HepG2 (cell line): ENCODE measurements at regions not wholly inside any gene's neighbourhood (a gene's known extent, or its start where the extent isn't known, plus 50 kb on each side); places are given as distances from the start of the nearest gene placed in this dataset.

Experiments
- ATAC-seq: fragments of 200-7000 bp; cut with Tn5 transposase; 3 replicates; pipeline ENCODE4 v1.9.1; 2020; ENCODE audit warnings: mild to moderate bottlenecking, moderate library complexity
- BruUV-seq: library from RNA; stranded (reverse); fragments of 400-500 nt; replicated peaks from 2 replicates; lab custom pipeline; 2021; lab: Mats Ljungman, UMichigan
- CTCF ChIA-PET: fragments of 300-600 bp; formaldehyde crosslinking; extraction: SDS; loops from one replicate; lab custom pipeline; 2021; ENCODE audit warnings: low total read pairs, inconsistent platforms, low intra/inter-chr PET ratio; lab: Yijun Ruan, JAX
- POLR2A ChIA-PET: fragments of 350-600 bp; sonication (Branson Sonifier 250); formaldehyde crosslinking; loops from one replicate; lab custom pipeline; 2020; ENCODE audit warnings: antibody characterized with exemption, inconsistent platforms; lab: Yijun Ruan, JAX
- DNase-seq: peaks from one replicate; pipeline ENCODE4 v3.0.0-alpha.2; 2015; ENCODE audit warnings: low spot score
- FAIRE-seq: peaks from 3 replicates; lab custom pipeline; 2011; peaks lifted over from hg19 to GRCh38; lab: Jason Lieb, UNC
- H2AFZ ChIP-seq: one replicate; pipeline ENCODE4 v1.6.1; 2011; ENCODE audit warnings: low read length, inconsistent platforms
- H3K27ac ChIP-seq: fragments of 300-600 bp; 3 replicates; pipeline ENCODE4 v1.8.0; 2011; ENCODE audit warnings: mixed run types, mild to moderate bottlenecking, mixed read lengths, low read length, inconsistent platforms; ENCODE audit not compliant: insufficient read depth; ENCODE audit errors: extremely low read length
- H3K27me3 ChIP-seq, 2 experiments: fragments of 200-600 bp in 1 of 2; 2 replicates in 1 of 2; 3 replicates in 1 of 2; pipeline versions ENCODE4 v1.6.0 to v1.8.0; 2011; ENCODE audit warnings: low read length in 2 of 2, mild to moderate bottlenecking in 2 of 2, moderate library complexity in 2 of 2, inconsistent platforms in 1 of 2; ENCODE audit not compliant: insufficient read depth in 2 of 2, control insufficient read depth in 1 of 2
- H3K36me3 ChIP-seq, 2 experiments: fragments of 200-600 bp in 1 of 2; replicated peaks in 1 of 2; 2 replicates in 1 of 2; 3 replicates in 1 of 2; pipeline versions ENCODE4 v1.5.1 to v1.8.0; 2011; ENCODE audit warnings: low read length in 2 of 2, inconsistent platforms in 1 of 2; ENCODE audit not compliant: insufficient read depth in 2 of 2, control insufficient read depth in 1 of 2
- H3K4me1 ChIP-seq: 2 replicates; pipeline ENCODE4 v1.5.1; 2012; ENCODE audit warnings: low read length, inconsistent platforms; ENCODE audit not compliant: insufficient read depth
- H3K4me2 ChIP-seq: 2 replicates; pipeline ENCODE4 v1.6.0; 2011; ENCODE audit warnings: low read depth, low read length, inconsistent platforms
- H3K4me3 ChIP-seq, 3 experiments: fragments of 200-600 bp in 1 of 3; sonication (generic), shearing (Covaris generic) in 1 of 3; replicated peaks in 1 of 3; 2 replicates each; pipeline ENCODE4 v1.5.1; 2011 to 2016; ENCODE audit warnings: low read length in 3 of 3, inconsistent platforms in 2 of 3, low read depth in 2 of 3, mild to moderate bottlenecking in 2 of 3, control low read depth in 1 of 3, mixed read lengths in 1 of 3; ENCODE audit not compliant: insufficient read depth in 1 of 3
- H3K79me2 ChIP-seq: one replicate; pipeline ENCODE4 v1.6.1; 2011; ENCODE audit warnings: low read length, inconsistent platforms; ENCODE audit not compliant: insufficient read depth
- H3K9ac ChIP-seq: 2 replicates; pipeline ENCODE4 v1.6.0; 2011; ENCODE audit warnings: mild to moderate bottlenecking, low read depth, low read length, inconsistent platforms; ENCODE audit not compliant: insufficient read depth
- H3K9me3 ChIP-seq: 2 replicates; pipeline ENCODE4 v1.5.1; 2012; ENCODE audit warnings: mild to moderate bottlenecking, low read length
- H4K20me1 ChIP-seq: 2 replicates; pipeline ENCODE4 v1.6.0; 2011; ENCODE audit warnings: inconsistent platforms, mild to moderate bottlenecking, low read length, moderate library complexity; ENCODE audit not compliant: insufficient read depth
- ATF3 ChIP-seq: sonication (generic); formaldehyde crosslinking; IDR thresholded peaks from 2 replicates; pipeline ENCODE4 v1.4.0; 2020; ENCODE audit warnings: missing genetic modification reagents
- ATF7-NPFF ChIP-seq: sonication (generic); formaldehyde crosslinking; IDR thresholded peaks from 2 replicates; pipeline ENCODE4 v1.8.1; 2023; ENCODE audit warnings: mild to moderate bottlenecking, low read depth, missing genetic modification reagents, moderate library complexity
- KLF15 ChIP-seq: sonication (generic); formaldehyde crosslinking; IDR thresholded peaks from 2 replicates; pipeline ENCODE4 v1.8.1; 2023; ENCODE audit warnings: borderline replicate concordance, mild to moderate bottlenecking, inconsistent platforms, missing genetic modification reagents, mixed read lengths
- ZFP1 ChIP-seq: IDR thresholded peaks from 2 replicates; pipeline ENCODE4 v1.6.1; 2016
- ZFP36L1 ChIP-seq: sonication (generic); formaldehyde crosslinking; IDR thresholded peaks from 2 replicates; pipeline ENCODE4 v1.8.0; 2022; ENCODE audit warnings: mild to moderate bottlenecking, missing genetic modification reagents, moderate library complexity
- ZNF317 ChIP-seq: sonication (generic); formaldehyde crosslinking; IDR thresholded peaks from 2 replicates; pipeline ENCODE4 v1.5.0; 2020; ENCODE audit warnings: mild to moderate bottlenecking, missing genetic modification reagents
- ZNF800 ChIP-seq: sonication (generic); formaldehyde crosslinking; IDR thresholded peaks from 2 replicates; pipeline ENCODE4 v1.4.0; 2020; ENCODE audit warnings: missing genetic modification reagents
- WGBS: methylation state at CpG from one replicate; pipeline ENCODE4 v1.1.6; 2017; ENCODE audit warnings: low lambda C conversion rate; 5-methylcytosine and 5-hydroxymethylcytosine counted together
- in situ Hi-C: cut with HindIII; loops from 2 replicates; pipeline ENCODE4 v1.10.0; 2017; ENCODE audit warnings: low pct_unique_long_range_greater_than_20kb; ENCODE audit not compliant: extremely low pct_ligation_motif_present
- intact Hi-C: fragments of 100-400 bp; cut with micrococcal nuclease; formaldehyde crosslinking; loops from one replicate; pipeline ENCODE4 v1.10.0; 2022; ENCODE audit not compliant: unreplicated experiment

DNA sequence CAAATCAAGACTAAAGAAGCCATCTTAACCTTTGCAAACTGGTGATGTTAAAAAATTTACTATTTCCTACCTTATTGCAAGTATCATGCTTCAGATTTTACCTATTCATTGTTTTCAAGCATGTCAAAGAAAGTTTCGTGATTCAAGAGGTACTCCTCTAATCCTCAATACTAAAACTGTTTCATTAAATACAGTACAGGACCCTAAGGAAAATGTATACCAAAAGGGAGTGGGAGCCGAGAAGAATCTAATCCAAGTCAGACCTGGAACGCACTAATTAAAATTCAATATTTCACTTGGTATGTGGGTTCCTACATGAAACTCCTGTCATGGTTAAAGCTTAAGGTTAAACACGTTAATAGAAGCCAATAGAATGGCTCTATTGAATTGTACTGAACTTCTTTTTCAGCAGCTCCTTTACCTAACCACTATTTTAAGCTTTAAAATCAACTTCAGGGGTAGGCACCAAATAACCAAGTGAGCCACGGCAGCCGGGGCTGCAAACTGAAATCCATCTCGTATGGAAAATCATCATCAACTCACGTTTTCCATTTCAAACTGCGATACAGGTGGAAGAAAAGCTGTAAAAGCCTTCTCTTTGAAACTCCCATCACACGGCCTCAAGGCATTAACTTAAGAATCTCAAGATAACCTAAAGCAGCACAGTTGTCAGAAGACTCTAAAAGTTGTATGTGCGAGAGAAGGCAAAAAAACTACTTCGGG lies 188.8 kb downstream of the ZEB2 start (continued):
- TF ChIP-seq ZFP1 (CRISPR knock-in tag) (no peak), ATF3 (CRISPR knock-in tag) (no peak), ATF7-NPFF (no peak), ZFP36L1 (CRISPR knock-in tag) (0 out of 2 replicates have a peak, but pooled peaks have one; percentile 2)
- TF ChIP-seq, all 625 proteins: peak for 4

- peak; percentile 51; the same call in 1 of the 2 replicates for TF ChIP-seq ZNF317 (CRISPR knock-in tag)
- TF ChIP-seq ZNF800 (CRISPR knock-in tag): no peak
- TF ChIP-seq KLF15 (CRISPR knock-in tag): no peak
- TF ChIP-seq, all 625 proteins: peak for 1
- H3K4me2 ChIP-seq: no peak overlapping the region
- ATAC-seq (no peak), DNase-seq (no peak), FAIRE-seq (no peak)
- in situ Hi-C loops: no loop called here
- no TSS peak for BruUV-seq
- H3K9me3 ChIP-seq: no peaks in the 10 kb centered on the region
- no peak overlapping the region for H2AFZ ChIP-seq
- intact Hi-C loops: no loop called here
- 83% methylated on average over 2 of the region's 2 CpGs for WGBS
- no peaks in the 10 kb centered on the region for H3K79me2 ChIP-seq
- H3K4me1 ChIP-seq: peaks cover 23% of the 10 kb centered on the region
- H3K9ac ChIP-seq: no peak overlapping the region
- no peaks in the 10 kb centered on the region; a peak in 1 of 5 replicates for H3K36me3 ChIP-seq
- H3K27me3 ChIP-seq: peaks cover 0 to 7% of the 10 kb centered on the region in 2 experiments; a peak in 1 of 5 replicates
- no peak overlapping the region for H3K27ac ChIP-seq
- ChIA-PET CTCF (no interaction called here), POLR2A (no interaction called here)
- no peak overlapping the region for H3K4me3 ChIP-seq
- H4K20me1 ChIP-seq: no peaks in the 10 kb centered on the region
Measured at GRCh38 chr2:144329472-144329871, 190.4 kb downstream of the ZEB2 start.
